GM23338 (cell line): ENCODE measurements at regions not wholly inside any gene's neighbourhood (a gene's known extent, or its start where the extent isn't known, plus 50 kb on each side); places are given as distances from the start of the nearest gene placed in this dataset.

Experiments
- JUNB ChIP-seq: IDR thresholded peaks from one replicate; pipeline ENCODE4 v1.6.1; 2016; ENCODE audit warnings: antibody characterized with exemption; ENCODE audit not compliant: unreplicated experiment
- TF ChIP-seq, protein P1 (sequence below), 2 experiments: fragments of 200-600 bp in 1 of 2; sonication (generic) in 1 of 2; conservative IDR thresholded peaks; 2 replicates each; pipeline versions ENCODE4 v1.5.1 to v1.6.1; 2016 to 2017; ENCODE audit warnings: antibody characterized with exemption in 2 of 2, low read depth in 2 of 2, mild to moderate bottlenecking in 2 of 2, moderate library complexity in 1 of 2

- TF ChIP-seq, protein P1, sequence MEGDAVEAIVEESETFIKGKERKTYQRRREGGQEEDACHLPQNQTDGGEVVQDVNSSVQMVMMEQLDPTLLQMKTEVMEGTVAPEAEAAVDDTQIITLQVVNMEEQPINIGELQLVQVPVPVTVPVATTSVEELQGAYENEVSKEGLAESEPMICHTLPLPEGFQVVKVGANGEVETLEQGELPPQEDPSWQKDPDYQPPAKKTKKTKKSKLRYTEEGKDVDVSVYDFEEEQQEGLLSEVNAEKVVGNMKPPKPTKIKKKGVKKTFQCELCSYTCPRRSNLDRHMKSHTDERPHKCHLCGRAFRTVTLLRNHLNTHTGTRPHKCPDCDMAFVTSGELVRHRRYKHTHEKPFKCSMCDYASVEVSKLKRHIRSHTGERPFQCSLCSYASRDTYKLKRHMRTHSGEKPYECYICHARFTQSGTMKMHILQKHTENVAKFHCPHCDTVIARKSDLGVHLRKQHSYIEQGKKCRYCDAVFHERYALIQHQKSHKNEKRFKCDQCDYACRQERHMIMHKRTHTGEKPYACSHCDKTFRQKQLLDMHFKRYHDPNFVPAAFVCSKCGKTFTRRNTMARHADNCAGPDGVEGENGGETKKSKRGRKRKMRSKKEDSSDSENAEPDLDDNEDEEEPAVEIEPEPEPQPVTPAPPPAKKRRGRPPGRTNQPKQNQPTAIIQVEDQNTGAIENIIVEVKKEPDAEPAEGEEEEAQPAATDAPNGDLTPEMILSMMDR (conservative IDR thresholded peaks at IDR 0.05; ENCODE audit: low read depth in 2 of 2) = no peak
- TF ChIP-seq JUNB = no peak
These were observed 382.5 kb downstream of the CBLN2 start for GRCh38 chr18:72161691-72162090.
